SU-DHL-6 (cell line): ENCODE measurements at regions not wholly inside any gene's neighbourhood (a gene's known extent, or its start where the extent isn't known, plus 50 kb on each side); places are given as distances from the start of the nearest gene placed in this dataset.

Experiments used
- H2AFZ ChIP-seq: fragments of 200-600 bp; sonication (generic); 2 replicates; pipeline ENCODE4 v1.6.1; 2014; ENCODE audit warnings: low read depth, mild to moderate bottlenecking, moderate library complexity, mixed read lengths, antibody characterized with exemption, low read length; ENCODE audit not compliant: severe bottlenecking
- H3F3A ChIP-seq: fragments of 200-600 bp; shearing (Covaris generic); 2 replicates; pipeline ENCODE4 v1.6.0; 2016; ENCODE audit warnings: antibody characterized with exemption, mild to moderate bottlenecking; ENCODE audit not compliant: insufficient read depth
- H3K27ac ChIP-seq: fragments of 200-600 bp; sonication (generic); 2 replicates; pipeline ENCODE4 v1.5.1; 2016; ENCODE audit warnings: low read depth, mild to moderate bottlenecking, low read length, moderate library complexity, mixed read lengths
- H3K27me3 ChIP-seq: fragments of 200-600 bp; sonication (generic), shearing (Covaris generic); 2 replicates; pipeline ENCODE4 v1.6.0; 2014; ENCODE audit warnings: mild to moderate bottlenecking, low read length
- H3K36me3 ChIP-seq: fragments of 200-600 bp; sonication (generic); 2 replicates; pipeline ENCODE4 v1.6.1; 2014; ENCODE audit warnings: mild to moderate bottlenecking, low read length, mixed read lengths
- H3K4me2 ChIP-seq: fragments of 300-600, 200-600 bp; shearing (Covaris generic), sonication (generic); 2 replicates; pipeline ENCODE4 v1.6.0; 2014; ENCODE audit warnings: low read length, low read depth, mild to moderate bottlenecking; ENCODE audit not compliant: poor library complexity, severe bottlenecking
- H3K4me3 ChIP-seq: fragments of 200-600 bp; sonication (generic); 2 replicates; pipeline ENCODE4 v1.5.1; 2014; ENCODE audit warnings: antibody characterized with exemption, low read length, mild to moderate bottlenecking, mixed read lengths; ENCODE audit not compliant: insufficient read depth, poor library complexity, severe bottlenecking
- H3K79me2 ChIP-seq: fragments of 200-600 bp; sonication (generic); 2 replicates; pipeline ENCODE4 v1.6.1; 2014; ENCODE audit warnings: mild to moderate bottlenecking, low read length, moderate library complexity; ENCODE audit not compliant: insufficient read depth
- H3K9ac ChIP-seq: fragments of 200-600 bp; sonication (generic); 2 replicates; pipeline ENCODE4 v1.7.0; 2014; ENCODE audit warnings: mild to moderate bottlenecking, low read length
- H3K9me2 ChIP-seq: fragments of 200-600 bp; sonication (generic); replicated peaks from 2 replicates; pipeline ENCODE4 v1.6.1; 2014; ENCODE audit warnings: low read length; ENCODE audit not compliant: insufficient read depth
- H3K9me3 ChIP-seq: fragments of 200-600 bp; sonication (generic); 2 replicates; pipeline ENCODE4 v1.6.1; 2014; ENCODE audit warnings: low read length, mixed read lengths; ENCODE audit not compliant: insufficient read depth
- H4K20me1 ChIP-seq: fragments of 200-600 bp; sonication (generic); 2 replicates; pipeline ENCODE4 v1.6.1; 2014; ENCODE audit warnings: low read depth, mild to moderate bottlenecking, antibody characterized with exemption, low read length, moderate library complexity, mixed read lengths
- EZH2phosphoT487 ChIP-seq: fragments of 200-600 bp; sonication (generic), shearing (Covaris generic); conservative IDR thresholded peaks from 2 replicates; pipeline ENCODE4 v1.6.1; 2018; ENCODE audit warnings: mild to moderate bottlenecking, antibody characterized with exemption, low read length, moderate library complexity, mixed read lengths
- TF ChIP-seq, protein P1 (sequence below): fragments of 200-600 bp; sonication (generic); IDR thresholded peaks from one replicate; pipeline ENCODE4 v1.5.1; 2017; ENCODE audit warnings: antibody characterized with exemption, mild to moderate bottlenecking, low read length, moderate library complexity; ENCODE audit not compliant: insufficient read depth, poor library complexity, severe bottlenecking

GRCh38 chr5:130727830-130728229 lies 437.2 kb downstream of the HINT1 start:
- no peaks in the 10 kb centered on the region for H4K20me1 ChIP-seq
- no peak for TF ChIP-seq EZH2phosphoT487
- TF ChIP-seq, protein P1, sequence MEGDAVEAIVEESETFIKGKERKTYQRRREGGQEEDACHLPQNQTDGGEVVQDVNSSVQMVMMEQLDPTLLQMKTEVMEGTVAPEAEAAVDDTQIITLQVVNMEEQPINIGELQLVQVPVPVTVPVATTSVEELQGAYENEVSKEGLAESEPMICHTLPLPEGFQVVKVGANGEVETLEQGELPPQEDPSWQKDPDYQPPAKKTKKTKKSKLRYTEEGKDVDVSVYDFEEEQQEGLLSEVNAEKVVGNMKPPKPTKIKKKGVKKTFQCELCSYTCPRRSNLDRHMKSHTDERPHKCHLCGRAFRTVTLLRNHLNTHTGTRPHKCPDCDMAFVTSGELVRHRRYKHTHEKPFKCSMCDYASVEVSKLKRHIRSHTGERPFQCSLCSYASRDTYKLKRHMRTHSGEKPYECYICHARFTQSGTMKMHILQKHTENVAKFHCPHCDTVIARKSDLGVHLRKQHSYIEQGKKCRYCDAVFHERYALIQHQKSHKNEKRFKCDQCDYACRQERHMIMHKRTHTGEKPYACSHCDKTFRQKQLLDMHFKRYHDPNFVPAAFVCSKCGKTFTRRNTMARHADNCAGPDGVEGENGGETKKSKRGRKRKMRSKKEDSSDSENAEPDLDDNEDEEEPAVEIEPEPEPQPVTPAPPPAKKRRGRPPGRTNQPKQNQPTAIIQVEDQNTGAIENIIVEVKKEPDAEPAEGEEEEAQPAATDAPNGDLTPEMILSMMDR: no peak

DNA sequence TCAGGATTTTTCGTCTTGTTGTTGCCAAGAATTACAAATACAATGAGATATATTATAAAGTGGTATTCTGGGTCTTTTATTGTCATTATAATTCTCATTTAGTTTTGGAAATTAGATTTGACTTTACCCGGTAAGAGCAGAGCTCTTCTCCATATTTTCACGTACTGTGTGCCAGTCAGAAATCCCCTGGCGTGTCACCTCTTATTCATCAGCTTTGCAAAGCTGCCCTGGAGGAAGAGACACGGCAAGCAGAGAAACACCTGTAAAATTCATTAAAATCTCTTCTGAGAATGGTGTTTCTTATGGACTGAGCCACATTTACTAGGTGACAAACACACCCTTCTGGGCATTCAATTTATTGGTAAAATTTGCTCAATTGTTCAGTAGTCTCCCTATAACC lies 440.4 kb downstream of the HINT1 start:
- no peaks in the 10 kb centered on the region for H3K27me3 ChIP-seq
- H3K9me3 ChIP-seq: no peaks in the 10 kb centered on the region
- H3K4me3 ChIP-seq: no peak overlapping the region
- no peaks in the 10 kb centered on the region for H3K36me3 ChIP-seq
- H4K20me1 ChIP-seq: no peaks in the 10 kb centered on the region
- H3K4me2 ChIP-seq: no peak overlapping the region
- H3K79me2 ChIP-seq: no peaks in the 10 kb centered on the region
- H3K27ac ChIP-seq: no peak overlapping the region
- no peak overlapping the region for H2AFZ ChIP-seq
- TF ChIP-seq, protein P1: no peak
- no peak for TF ChIP-seq EZH2phosphoT487
- H3K9ac ChIP-seq: no peak overlapping the region
- no peaks in the 10 kb centered on the region for H3F3A ChIP-seq
- no peaks in the 10 kb centered on the region for H3K9me2 ChIP-seq

More at GRCh38 chr5:130727830-130728229, 437.2 kb downstream of the HINT1 start:
- H3F3A ChIP-seq: no peaks in the 10 kb centered on the region
- no peak overlapping the region for H3K9ac ChIP-seq
- H3K9me3 ChIP-seq: no peaks in the 10 kb centered on the region
- H3K27me3 ChIP-seq: no peaks in the 10 kb centered on the region
- H3K9me2 ChIP-seq: no peaks in the 10 kb centered on the region
- no peak overlapping the region for H2AFZ ChIP-seq
- H3K27ac ChIP-seq: no peak overlapping the region
- H3K4me2 ChIP-seq: no peak overlapping the region
- H3K36me3 ChIP-seq: no peaks in the 10 kb centered on the region
- no peak overlapping the region for H3K4me3 ChIP-seq
- H3K79me2 ChIP-seq: no peaks in the 10 kb centered on the region

- no peak for TF ChIP-seq EZH2phosphoT487
- Histone ChIP-seq H3K4me2 (no peak overlapping the region), H3K36me3 (no peaks in the 10 kb centered on the region), H3K27me3 (no peaks in the 10 kb centered on the region), H3F3A (no peaks in the 10 kb centered on the region), H3K9me3 (no peaks in the 10 kb centered on the region), H3K27ac (no peak overlapping the region), H3K79me2 (no peaks in the 10 kb centered on the region), H3K9ac (no peak overlapping the region), H2AFZ (no peak overlapping the region), H3K9me2 (no peaks in the 10 kb centered on the region), H3K4me3 (no peak overlapping the region), H4K20me1 (no peaks in the 10 kb centered on the region)
Measured at GRCh38 chr5:130720355-130720754, 444.7 kb downstream of the HINT1 start.

GRCh38 chr5:130715541-130715940 lies 449.5 kb downstream of the HINT1 start:
- Histone ChIP-seq H4K20me1 (no peaks in the 10 kb centered on the region), H3K27me3 (no peaks in the 10 kb centered on the region), H3K9me2 (no peaks in the 10 kb centered on the region), H2AFZ (no peak overlapping the region), H3K9me3 (no peaks in the 10 kb centered on the region), H3K27ac (no peak overlapping the region), H3K79me2 (no peaks in the 10 kb centered on the region), H3K4me2 (no peak overlapping the region), H3K36me3 (no peaks in the 10 kb centered on the region), H3F3A (no peaks in the 10 kb centered on the region), H3K4me3 (no peak overlapping the region), H3K9ac (no peak overlapping the region)
- TF ChIP-seq EZH2phosphoT487: no peak
- TF ChIP-seq, protein P1: no peak
